GM19438 (cell line): ENCODE measurements at regions not wholly inside any gene's neighbourhood (a gene's known extent, or its start where the extent isn't known, plus 50 kb on each side); places are given as distances from the start of the nearest gene placed in this dataset.
"Not testable (repeated sequence)": the region's sequence is repeated elsewhere in the genome, so short reads cannot be mapped to it uniquely, and the experiment has no call there.

Experiments used
- ATAC-seq: cut with Tn5 transposase; IDR thresholded peaks from one replicate; pipeline ENCODE4 v1.9.1; 2021; ENCODE audit warnings: low read depth; ENCODE audit not compliant: unreplicated experiment

- peak; percentile 59 for ATAC-seq
Measured at GRCh38 chr1:189681252-189681919, 796.3 kb downstream of the BRINP3 start.

- no peak for ATAC-seq
Measured at GRCh38 chr1:189682591-189682990, 795.1 kb downstream of the BRINP3 start.

GRCh38 chr1:189686288-189686687, 791.4 kb downstream of the BRINP3 start:
- no peak for ATAC-seq

- no peak for ATAC-seq
Measured at GRCh38 chr1:189693140-189693539, 784.5 kb downstream of the BRINP3 start.

GRCh38 chr1:189696297-189696696, 781.4 kb downstream of the BRINP3 start:
- no peak for ATAC-seq

- ATAC-seq: no peak
Measured at GRCh38 chr1:189697113-189697512, 780.6 kb downstream of the BRINP3 start.

- ATAC-seq: no peak
Measured at GRCh38 chr1:189701606-189702005, 776.1 kb downstream of the BRINP3 start.

- no peak for ATAC-seq
Measured at GRCh38 chr1:189706594-189706993, 771.1 kb downstream of the BRINP3 start.

GRCh38 chr1:189708674-189709073, 769.0 kb downstream of the BRINP3 start:
- no peak for ATAC-seq

- ATAC-seq: not testable (repeated sequence)
Measured at GRCh38 chr1:189718147-189718795, 759.4 kb downstream of the BRINP3 start.

GRCh38 chr1:189726806-189727205, 750.9 kb downstream of the BRINP3 start:
- ATAC-seq: no peak

GRCh38 chr1:189751311-189751710, 726.4 kb downstream of the BRINP3 start:
- no peak for ATAC-seq

GRCh38 chr1:189752461-189752995, 725.1 kb downstream of the BRINP3 start:
- no peak for ATAC-seq

GRCh38 chr1:189755100-189755499, 722.6 kb downstream of the BRINP3 start:
- not testable (repeated sequence) for ATAC-seq

GRCh38 chr1:189764391-189765320, 713.0 kb downstream of the BRINP3 start:
- ATAC-seq: no peak

- no peak for ATAC-seq
Measured at GRCh38 chr1:189769448-189769847, 708.2 kb downstream of the BRINP3 start.

- no peak for ATAC-seq
Measured at GRCh38 chr1:189774721-189775287, 702.9 kb downstream of the BRINP3 start.

- no peak for ATAC-seq
Measured at GRCh38 chr1:189775343-189775742, 702.3 kb downstream of the BRINP3 start.

- ATAC-seq: no peak
Measured at GRCh38 chr1:189779034-189779433, 698.6 kb downstream of the BRINP3 start.

- no peak for ATAC-seq
Measured at GRCh38 chr1:189782295-189782694, 695.4 kb downstream of the BRINP3 start.

- no peak for ATAC-seq
Measured at GRCh38 chr1:189783456-189783855, 694.2 kb downstream of the BRINP3 start.
